Stimulated activated naive CD8-positive, alpha-beta T cell treated with anti-CD3 and anti-CD28 coated beads, Interleukin-15, amount 100 ng/mL, for 72 hours (primary cell): ENCODE measurements at regions not wholly inside any gene's neighbourhood (a gene's known extent, or its start where the extent isn't known, plus 50 kb on each side); places are given as distances from the start of the nearest gene placed in this dataset.
A peak's percentile ranks its signal among the peaks of the same experiment; 100 is the strongest.

Experiments
- ATAC-seq: fragments of 150-1000 bp; cut with Tn5 transposase; 2 replicates; pipeline ENCODE4 v1.10.0; 2021; ENCODE audit warnings: mild to moderate bottlenecking, moderate library complexity
- DNase-seq, 2 donors: peaks; one replicate each; pipeline ENCODE4 v3.0.0; 2021 to 2022
- H3K27ac Mint-ChIP-seq, 2 donors: one replicate each; pipeline ENCODE4 v1.8.0; 2022; ENCODE audit warnings: mild to moderate bottlenecking in 2 of 2, mixed read lengths in 2 of 2, moderate library complexity in 2 of 2
- H3K27me3 Mint-ChIP-seq: one replicate; pipeline ENCODE4 v1.8.0; 2022; ENCODE audit warnings: mixed read lengths
- H3K4me1 Mint-ChIP-seq: one replicate; pipeline ENCODE4 v1.8.0; 2022; ENCODE audit warnings: mild to moderate bottlenecking, mixed read lengths
- H3K4me3 Mint-ChIP-seq, 2 donors: one replicate each; pipeline ENCODE4 v1.8.0; 2022; ENCODE audit warnings: mild to moderate bottlenecking in 2 of 2, mixed read lengths in 2 of 2, moderate library complexity in 1 of 2
- H3K9me3 Mint-ChIP-seq, 2 donors: one replicate each; pipeline ENCODE4 v1.8.0; 2022; ENCODE audit warnings: mixed read lengths in 2 of 2

GRCh38 chr14:49438256-49438770 lies 147.9 kb downstream of the RPS29 start:
- no peaks in the 10 kb centered on the region for H3K4me1 Mint-ChIP-seq
- no peak overlapping the region for H3K27ac Mint-ChIP-seq
- ATAC-seq: no peak
- no peak for DNase-seq
- no peak overlapping the region for H3K4me3 Mint-ChIP-seq
- peaks cover 9% of the 10 kb centered on the region for H3K27me3 Mint-ChIP-seq
- H3K9me3 Mint-ChIP-seq: peaks cover 7 to 21% of the 10 kb centered on the region in 2 donors

DNA sequence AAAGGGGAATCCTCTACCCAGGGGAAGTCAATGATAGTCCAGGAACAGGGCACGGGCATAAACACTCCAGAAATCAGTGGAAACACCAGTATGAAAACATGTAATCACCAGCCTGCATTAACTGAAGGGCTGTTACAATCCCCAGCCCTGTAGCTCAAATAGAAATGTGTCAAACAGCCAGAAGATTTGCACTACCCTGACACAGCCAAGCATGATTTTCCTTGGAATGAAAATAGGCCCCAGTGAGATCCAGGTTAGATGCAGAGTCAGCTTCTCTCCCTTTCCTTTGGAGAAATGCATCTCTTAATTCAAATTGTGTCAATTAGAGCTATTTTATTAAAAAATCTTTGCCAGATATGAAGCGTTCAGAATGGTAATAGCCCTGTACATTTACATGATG lies 158.1 kb downstream of the RPS29 start:
- peaks cover 27 to 36% of the 10 kb centered on the region in 2 donors for H3K9me3 Mint-ChIP-seq
- DNase-seq (no peak), ATAC-seq (no peak)
- H3K27ac Mint-ChIP-seq: no peak overlapping the region
- H3K4me3 Mint-ChIP-seq: no peak overlapping the region
- H3K27me3 Mint-ChIP-seq: peaks cover 57% of the 10 kb centered on the region
- H3K4me1 Mint-ChIP-seq: no peaks in the 10 kb centered on the region

DNA sequence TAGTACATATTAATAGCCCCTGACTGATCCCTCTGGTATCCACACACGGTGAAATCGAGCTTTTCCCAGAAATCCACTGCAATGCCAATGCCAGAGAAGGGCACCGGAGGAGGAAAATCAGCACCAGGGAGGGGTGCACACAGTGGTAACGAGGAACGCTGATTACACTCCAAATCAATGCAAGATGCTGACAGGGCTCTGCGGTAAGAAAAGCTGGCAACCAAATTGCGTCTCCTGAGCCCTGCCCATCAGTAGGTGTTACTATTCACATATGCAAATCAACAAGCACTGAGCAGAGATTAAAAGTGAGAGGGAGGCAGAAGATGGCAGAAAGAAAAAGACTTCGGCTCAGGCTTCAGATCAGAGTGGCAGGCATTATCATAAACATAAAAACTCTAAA lies 159.1 kb downstream of the RPS29 start:
- Mint-ChIP-seq H3K4me3 (no peak overlapping the region), H3K9me3 (peaks cover 18 to 27% of the 10 kb centered on the region in 2 donors), H3K27me3 (peaks cover 57% of the 10 kb centered on the region), H3K4me1 (no peaks in the 10 kb centered on the region), H3K27ac (no peak overlapping the region)
- ATAC-seq (no peak), DNase-seq (no peak)

GRCh38 chr14:49425921-49426320 lies 160.3 kb downstream of the RPS29 start:
- no peak overlapping the region for H3K4me3 Mint-ChIP-seq
- H3K4me1 Mint-ChIP-seq: no peaks in the 10 kb centered on the region
- H3K27me3 Mint-ChIP-seq: peaks cover 57% of the 10 kb centered on the region
- ATAC-seq (no peak), DNase-seq (no peak)
- no peak overlapping the region for H3K27ac Mint-ChIP-seq
- peaks cover 9 to 15% of the 10 kb centered on the region in 2 donors for H3K9me3 Mint-ChIP-seq

- no peak overlapping the region for H3K27ac Mint-ChIP-seq
Measured at GRCh38 chr14:49424436-49425331, 161.5 kb downstream of the RPS29 start.

DNA sequence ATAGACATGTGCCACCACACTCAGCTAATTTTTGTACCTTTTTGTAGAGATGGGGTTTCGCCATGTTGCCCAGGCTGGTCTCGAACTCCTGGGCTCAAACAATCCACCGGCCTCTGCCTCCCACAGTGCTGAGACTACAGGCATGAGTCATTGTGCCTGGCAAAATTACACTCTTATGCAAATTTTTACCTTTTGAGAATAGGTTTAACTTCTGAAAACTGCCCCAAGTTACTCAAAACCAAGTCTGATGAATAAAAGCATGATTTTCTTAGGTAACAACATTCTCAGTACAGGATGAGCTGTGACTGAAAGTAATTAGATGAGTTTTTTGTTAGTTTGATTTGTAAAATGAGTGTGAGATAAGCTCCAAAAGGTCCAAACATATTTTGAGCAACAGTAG lies 166.0 kb downstream of the RPS29 start:
- H3K9me3 Mint-ChIP-seq: no peaks in the 10 kb centered on the region
- H3K4me3 Mint-ChIP-seq: no peak overlapping the region
- H3K4me1 Mint-ChIP-seq: no peaks in the 10 kb centered on the region
- ATAC-seq (peak; percentile 61), DNase-seq (peak in 1 of 2 donors; percentile 11)
- H3K27me3 Mint-ChIP-seq: peaks cover 48% of the 10 kb centered on the region
- H3K27ac Mint-ChIP-seq: no peak overlapping the region

More at GRCh38 chr14:49424436-49425331, 161.5 kb downstream of the RPS29 start:
- ATAC-seq (no peak), DNase-seq (no peak)
- Mint-ChIP-seq H3K27me3 (peaks cover 53% of the 10 kb centered on the region), H3K4me1 (no peaks in the 10 kb centered on the region), H3K4me3 (no peak overlapping the region), H3K9me3 (peaks cover 0 to 2% of the 10 kb centered on the region in 2 donors)

DNA sequence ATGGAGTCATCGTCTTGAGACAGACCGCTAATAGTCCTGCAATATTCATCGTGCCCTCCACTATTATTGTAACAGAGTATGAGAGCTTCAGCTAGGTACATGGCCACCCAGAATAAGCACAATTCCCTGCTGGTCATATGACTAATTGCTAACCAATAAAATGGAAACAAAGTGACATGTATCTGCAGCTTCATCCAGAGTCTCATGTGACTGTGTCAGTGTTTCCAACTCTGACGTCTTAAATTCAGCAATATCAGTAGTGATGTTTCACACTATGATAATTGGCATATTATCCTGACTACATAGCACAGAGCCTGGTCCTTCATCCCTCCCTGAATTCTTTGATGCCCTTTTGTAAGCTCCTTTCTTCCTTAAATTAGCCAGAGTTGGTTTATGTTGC lies 167.4 kb downstream of the RPS29 start:
- Mint-ChIP-seq H3K4me3 (no peak overlapping the region), H3K4me1 (no peaks in the 10 kb centered on the region), H3K9me3 (no peaks in the 10 kb centered on the region), H3K27ac (no peak overlapping the region), H3K27me3 (peaks cover 34% of the 10 kb centered on the region)
- DNase-seq (no peak), ATAC-seq (no peak)

GRCh38 chr14:49417790-49418189 lies 168.4 kb downstream of the RPS29 start:
- ATAC-seq: no peak
- Mint-ChIP-seq H3K27me3 (peaks cover 27% of the 10 kb centered on the region), H3K4me1 (no peaks in the 10 kb centered on the region), H3K9me3 (no peaks in the 10 kb centered on the region), H3K27ac (no peak overlapping the region), H3K4me3 (no peak overlapping the region)
- DNase-seq: no peak

DNA sequence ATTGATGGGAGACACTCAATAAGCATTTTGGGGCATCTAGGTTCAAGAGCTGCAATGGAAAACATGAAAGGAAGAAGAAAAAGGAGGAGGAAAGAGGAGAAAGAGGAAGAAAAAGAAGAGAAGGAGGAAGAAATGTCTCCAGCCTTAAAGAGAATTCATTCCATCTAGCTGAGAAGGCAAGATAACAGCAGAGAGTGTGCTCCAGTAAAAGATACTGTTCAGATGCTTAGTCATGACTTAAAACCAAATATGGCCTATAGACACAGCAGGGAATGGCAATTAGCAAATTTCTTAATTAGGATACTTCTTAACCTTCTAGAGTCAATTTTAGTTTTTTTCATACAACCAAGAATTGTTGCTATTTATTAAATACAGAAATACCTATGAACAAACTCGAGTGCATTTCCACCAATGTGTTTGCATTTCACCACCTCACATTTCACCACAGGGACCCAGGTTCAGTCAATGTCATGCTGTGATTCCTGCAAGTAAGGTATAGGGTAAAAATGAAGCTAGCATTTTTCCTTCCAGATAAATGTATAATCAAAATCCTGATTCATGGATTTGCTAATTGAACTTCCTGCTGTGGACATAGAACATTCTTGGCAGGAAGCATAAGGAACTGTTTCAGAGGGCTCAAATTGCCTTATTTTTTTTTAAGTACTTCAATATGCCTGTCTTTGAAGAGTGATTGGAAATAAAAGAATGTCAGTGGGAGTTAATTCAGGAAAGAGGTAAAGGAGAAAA lies 177.8 kb downstream of the RPS29 start:
- ATAC-seq: no peak

DNA sequence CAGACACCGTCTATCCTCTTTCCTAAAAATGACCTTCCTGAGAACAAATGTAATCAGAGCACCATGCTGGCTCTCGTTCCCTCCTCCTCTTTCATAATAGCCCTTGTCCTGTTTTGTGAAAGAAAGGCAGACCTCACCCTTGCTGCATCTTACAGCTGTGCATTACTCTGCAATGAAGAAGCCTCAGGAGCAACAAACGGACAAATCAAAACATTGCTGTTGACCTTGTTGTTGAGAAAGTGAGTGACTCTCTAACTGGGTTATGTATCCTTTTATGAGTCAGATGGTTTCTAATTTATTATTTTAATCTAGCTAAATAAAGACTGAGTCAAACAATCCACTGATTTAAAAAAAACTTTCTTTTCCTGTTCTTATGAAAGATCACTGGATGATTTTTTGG lies 180.9 kb downstream of the RPS29 start:
- DNase-seq (no peak), ATAC-seq (no peak)
- H3K27ac Mint-ChIP-seq: no peak overlapping the region
- H3K4me1 Mint-ChIP-seq: no peaks in the 10 kb centered on the region
- no peak overlapping the region for H3K4me3 Mint-ChIP-seq
- peaks cover 20% of the 10 kb centered on the region for H3K27me3 Mint-ChIP-seq
- no peaks in the 10 kb centered on the region for H3K9me3 Mint-ChIP-seq

More for the DNA sequence above, 177.8 kb downstream of the RPS29 start:
- Mint-ChIP-seq H3K9me3 (no peaks in the 10 kb centered on the region), H3K4me1 (no peaks in the 10 kb centered on the region), H3K4me3 (no peak overlapping the region), H3K27ac (no peak overlapping the region), H3K27me3 (peaks cover 27% of the 10 kb centered on the region)
- no peak for DNase-seq

GRCh38 chr14:49401373-49401772 lies 184.8 kb downstream of the RPS29 start:
- no peak for DNase-seq
- Mint-ChIP-seq H3K4me3 (no peak overlapping the region), H3K9me3 (no peaks in the 10 kb centered on the region), H3K27me3 (peaks cover 8% of the 10 kb centered on the region), H3K27ac (no peak overlapping the region), H3K4me1 (no peaks in the 10 kb centered on the region)
- ATAC-seq: no peak

- Mint-ChIP-seq H3K27me3 (peaks cover 14% of the 10 kb centered on the region), H3K27ac (no peak overlapping the region), H3K4me3 (no peak overlapping the region), H3K9me3 (no peaks in the 10 kb centered on the region), H3K4me1 (no peaks in the 10 kb centered on the region)
- no peak for DNase-seq
- no peak for ATAC-seq
Measured at GRCh38 chr14:49396801-49397200, 189.4 kb downstream of the RPS29 start.

GRCh38 chr14:49381778-49382177 lies 204.4 kb downstream of the RPS29 start:
- ATAC-seq (no peak), DNase-seq (no peak)
- Mint-ChIP-seq H3K27ac (no peak overlapping the region), H3K27me3 (peaks cover 21% of the 10 kb centered on the region), H3K4me3 (no peak overlapping the region), H3K9me3 (peaks cover 4 to 19% of the 10 kb centered on the region in 2 donors), H3K4me1 (no peaks in the 10 kb centered on the region)

DNA sequence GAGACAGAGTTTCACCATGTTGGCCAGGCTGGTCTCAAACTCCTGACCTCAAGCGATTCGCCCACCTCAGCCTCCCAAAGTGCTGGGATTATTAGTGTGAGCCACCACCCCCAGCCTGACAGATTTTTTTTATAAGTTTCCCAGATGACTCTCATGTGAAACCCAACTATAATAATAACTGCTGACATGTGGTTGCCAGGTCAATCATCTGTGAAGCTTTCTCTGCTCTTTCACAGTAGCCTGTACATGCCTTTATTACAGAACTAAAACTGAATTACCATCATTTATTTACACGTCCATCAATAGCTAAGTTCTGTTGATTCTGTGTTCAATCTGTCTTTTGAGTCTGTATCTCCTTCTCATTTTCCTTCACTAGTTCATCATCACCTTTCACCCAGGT lies 218.5 kb downstream of the RPS29 start:
- H3K27me3 Mint-ChIP-seq: no peaks in the 10 kb centered on the region
- no peaks in the 10 kb centered on the region for H3K4me1 Mint-ChIP-seq
- H3K4me3 Mint-ChIP-seq: no peak overlapping the region
- no peak for ATAC-seq
- no peak overlapping the region for H3K27ac Mint-ChIP-seq
- no peaks in the 10 kb centered on the region for H3K9me3 Mint-ChIP-seq
- DNase-seq: no peak

GRCh38 chr14:49366416-49366815 lies 219.8 kb downstream of the RPS29 start:
- H3K27ac Mint-ChIP-seq: no peak overlapping the region
- H3K27me3 Mint-ChIP-seq: no peaks in the 10 kb centered on the region
- no peaks in the 10 kb centered on the region for H3K4me1 Mint-ChIP-seq
- H3K4me3 Mint-ChIP-seq: no peak overlapping the region
- DNase-seq (no peak), ATAC-seq (no peak)
- no peaks in the 10 kb centered on the region for H3K9me3 Mint-ChIP-seq

DNA sequence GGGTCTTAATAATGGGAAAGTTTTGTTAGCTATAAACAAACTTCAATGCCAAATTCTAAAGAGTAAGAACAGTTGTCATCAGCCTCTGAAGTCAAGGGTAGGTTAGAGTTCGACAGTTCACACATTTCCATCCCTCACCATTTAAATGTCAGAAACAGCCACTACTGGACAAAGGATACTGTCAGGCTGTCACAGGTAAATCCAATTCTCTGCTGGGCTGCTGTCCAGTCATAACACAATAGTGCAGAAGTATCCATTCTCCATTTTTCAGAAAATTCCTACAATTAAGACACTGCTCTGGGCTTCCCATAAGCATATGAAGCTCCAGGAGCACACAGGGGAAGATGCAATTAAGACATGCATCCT lies 221.4 kb downstream of the RPS29 start:
- DNase-seq (no peak), ATAC-seq (no peak)
- no peaks in the 10 kb centered on the region for H3K4me1 Mint-ChIP-seq
- no peaks in the 10 kb centered on the region for H3K27me3 Mint-ChIP-seq
- H3K9me3 Mint-ChIP-seq: peaks cover 10% of the 10 kb centered on the region in 2 donors
- H3K4me3 Mint-ChIP-seq: no peak overlapping the region
- no peak overlapping the region for H3K27ac Mint-ChIP-seq
